WERI-Rb-1 (cell line): ENCODE measurements at regions not wholly inside any gene's neighbourhood (a gene's known extent, or its start where the extent isn't known, plus 50 kb on each side); places are given as distances from the start of the nearest gene placed in this dataset.

ENCODE experiments used
- DNase-seq: peaks from one replicate; pipeline ENCODE4 v3.0.0-alpha.2; 2020
- H3K27ac ChIP-seq: fragments of 250-450 bp; sonication (Bioruptor Pico); 2 replicates; pipeline ENCODE4 v1.5.1; 2020; ENCODE audit warnings: mild to moderate bottlenecking, moderate library complexity
- H3K27me3 ChIP-seq: fragments of 250-450 bp; sonication (Bioruptor Pico); 2 replicates; pipeline ENCODE4 v1.5.1; 2021; ENCODE audit warnings: mild to moderate bottlenecking, low read depth, moderate library complexity; ENCODE audit not compliant: insufficient read depth, severe bottlenecking
- H3K36me3 ChIP-seq: fragments of 250-450 bp; sonication (Bioruptor Pico); 2 replicates; pipeline ENCODE4 v1.5.1; 2020; ENCODE audit warnings: mild to moderate bottlenecking, moderate library complexity
- H3K4me3 ChIP-seq: 2 replicates; pipeline ENCODE4 v1.5.1; 2011; ENCODE audit warnings: low read depth, mild to moderate bottlenecking, control low read depth, low read length
- H3K9me3 ChIP-seq: fragments of 250-450 bp; sonication (Bioruptor Pico); 2 replicates; pipeline ENCODE4 v1.5.1; 2021; ENCODE audit warnings: mild to moderate bottlenecking, moderate library complexity; ENCODE audit not compliant: severe bottlenecking
- TF ChIP-seq, protein P1 (sequence below): IDR thresholded peaks from 2 replicates; pipeline ENCODE4 v1.5.1; 2011; ENCODE audit warnings: low read depth, mild to moderate bottlenecking, control low read depth, inconsistent platforms, low read length

DNA sequence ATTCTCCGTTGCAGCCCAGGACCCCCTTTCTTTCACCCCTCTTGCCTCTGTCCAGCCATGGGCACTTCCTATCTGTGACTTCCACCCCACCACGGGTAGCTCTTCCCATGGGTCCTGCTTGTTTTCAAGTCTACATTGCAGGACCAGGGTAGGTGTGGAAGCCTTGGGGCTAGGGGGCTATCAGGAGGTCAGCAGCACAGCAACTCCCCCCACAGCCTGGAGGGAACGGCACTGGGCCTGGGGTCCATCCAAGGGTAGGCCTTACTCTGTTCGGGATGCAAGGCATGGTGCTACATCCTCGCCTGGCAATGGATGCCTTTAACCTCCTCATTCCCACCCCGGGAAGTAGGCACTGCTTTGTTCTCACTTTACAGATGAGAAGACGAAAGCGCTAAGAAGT is 109.3 kb downstream of the IRX5 start:
- Histone ChIP-seq H3K4me3 (no peak overlapping the region), H3K27ac (no peak overlapping the region), H3K36me3 (no peaks in the 10 kb centered on the region), H3K9me3 (no peaks in the 10 kb centered on the region), H3K27me3 (no peaks in the 10 kb centered on the region)
- TF ChIP-seq, protein P1, sequence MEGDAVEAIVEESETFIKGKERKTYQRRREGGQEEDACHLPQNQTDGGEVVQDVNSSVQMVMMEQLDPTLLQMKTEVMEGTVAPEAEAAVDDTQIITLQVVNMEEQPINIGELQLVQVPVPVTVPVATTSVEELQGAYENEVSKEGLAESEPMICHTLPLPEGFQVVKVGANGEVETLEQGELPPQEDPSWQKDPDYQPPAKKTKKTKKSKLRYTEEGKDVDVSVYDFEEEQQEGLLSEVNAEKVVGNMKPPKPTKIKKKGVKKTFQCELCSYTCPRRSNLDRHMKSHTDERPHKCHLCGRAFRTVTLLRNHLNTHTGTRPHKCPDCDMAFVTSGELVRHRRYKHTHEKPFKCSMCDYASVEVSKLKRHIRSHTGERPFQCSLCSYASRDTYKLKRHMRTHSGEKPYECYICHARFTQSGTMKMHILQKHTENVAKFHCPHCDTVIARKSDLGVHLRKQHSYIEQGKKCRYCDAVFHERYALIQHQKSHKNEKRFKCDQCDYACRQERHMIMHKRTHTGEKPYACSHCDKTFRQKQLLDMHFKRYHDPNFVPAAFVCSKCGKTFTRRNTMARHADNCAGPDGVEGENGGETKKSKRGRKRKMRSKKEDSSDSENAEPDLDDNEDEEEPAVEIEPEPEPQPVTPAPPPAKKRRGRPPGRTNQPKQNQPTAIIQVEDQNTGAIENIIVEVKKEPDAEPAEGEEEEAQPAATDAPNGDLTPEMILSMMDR = no peak
- no peak for DNase-seq

DNA sequence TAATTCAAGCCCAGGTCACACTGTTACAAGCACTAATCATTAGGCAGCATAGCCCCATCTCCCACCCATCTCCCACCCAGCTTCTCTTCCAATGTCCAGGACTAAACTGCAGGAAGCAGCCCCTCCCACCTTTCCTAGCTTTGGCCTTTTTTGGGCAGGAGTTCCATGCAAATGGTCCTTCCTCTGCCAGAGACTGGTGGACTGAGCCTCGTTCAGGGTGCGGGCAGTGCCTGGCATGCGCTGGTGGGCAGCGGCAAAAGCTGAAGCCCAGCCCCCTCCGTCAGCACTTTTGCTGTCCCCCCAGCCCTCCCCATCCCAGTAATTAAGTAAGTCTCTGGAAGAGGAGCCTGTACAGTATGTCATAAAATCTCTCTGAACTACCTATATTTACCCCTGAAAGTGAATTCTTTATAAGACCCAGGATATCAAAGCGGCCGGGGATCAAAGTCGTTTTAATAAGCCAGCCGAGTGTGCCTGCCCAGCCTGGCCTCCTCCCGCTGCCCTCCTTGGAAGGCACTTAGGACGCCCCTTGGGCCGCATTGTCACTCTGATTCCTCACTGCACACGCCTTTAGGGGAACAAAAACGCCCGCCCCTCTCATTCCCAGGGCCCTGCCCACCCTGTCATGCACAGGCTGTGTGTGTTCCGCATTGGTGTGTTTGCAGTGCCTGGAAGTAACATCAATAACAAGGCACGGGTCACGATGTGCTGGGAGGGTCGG is 109.9 kb downstream of the IRX5 start:
- H3K9me3 ChIP-seq = no peaks in the 10 kb centered on the region
- TF ChIP-seq, protein P1 = no peak
- DNase-seq = no peak
- H3K27ac ChIP-seq = no peak overlapping the region
- H3K36me3 ChIP-seq = no peaks in the 10 kb centered on the region
- H3K27me3 ChIP-seq = no peaks in the 10 kb centered on the region
- H3K4me3 ChIP-seq = no peak overlapping the region

DNA sequence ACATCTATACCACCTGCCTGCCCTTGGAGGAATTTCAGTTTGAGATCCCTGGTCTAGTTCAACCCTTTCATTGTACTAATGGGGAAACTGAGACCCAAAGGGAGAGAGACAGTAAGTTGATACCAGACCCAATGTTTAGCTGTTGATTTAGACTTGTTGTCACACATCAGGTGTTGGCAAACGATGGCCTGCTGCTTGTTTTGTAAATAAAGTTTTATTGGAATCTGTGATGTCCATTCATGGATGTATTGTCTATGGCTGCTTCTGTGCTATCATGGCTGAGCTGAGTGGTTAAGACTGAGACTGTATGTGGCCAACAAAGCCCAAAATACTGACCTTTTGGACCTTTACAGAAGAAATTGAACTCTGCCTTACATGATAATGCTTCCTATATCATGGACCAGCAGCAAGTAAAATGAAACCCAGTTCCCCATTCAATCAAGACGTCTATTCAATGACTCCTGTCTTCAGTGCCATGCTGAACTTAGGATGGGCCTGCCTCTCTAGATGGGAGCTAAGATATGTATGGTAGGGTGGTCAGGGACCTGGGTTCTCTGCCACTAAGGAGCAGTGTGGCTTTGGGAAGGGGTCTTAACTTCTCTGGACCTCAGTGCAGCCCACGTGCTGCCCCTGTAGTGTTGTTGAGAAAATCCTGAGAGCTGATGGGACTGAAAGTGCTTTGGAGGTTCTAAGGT is 111.0 kb downstream of the IRX5 start:
- DNase-seq = no peak
- Histone ChIP-seq H3K27me3 (no peaks in the 10 kb centered on the region), H3K4me3 (no peak overlapping the region), H3K36me3 (no peaks in the 10 kb centered on the region), H3K27ac (no peak overlapping the region), H3K9me3 (no peaks in the 10 kb centered on the region)
- TF ChIP-seq, protein P1 = no peak

DNA sequence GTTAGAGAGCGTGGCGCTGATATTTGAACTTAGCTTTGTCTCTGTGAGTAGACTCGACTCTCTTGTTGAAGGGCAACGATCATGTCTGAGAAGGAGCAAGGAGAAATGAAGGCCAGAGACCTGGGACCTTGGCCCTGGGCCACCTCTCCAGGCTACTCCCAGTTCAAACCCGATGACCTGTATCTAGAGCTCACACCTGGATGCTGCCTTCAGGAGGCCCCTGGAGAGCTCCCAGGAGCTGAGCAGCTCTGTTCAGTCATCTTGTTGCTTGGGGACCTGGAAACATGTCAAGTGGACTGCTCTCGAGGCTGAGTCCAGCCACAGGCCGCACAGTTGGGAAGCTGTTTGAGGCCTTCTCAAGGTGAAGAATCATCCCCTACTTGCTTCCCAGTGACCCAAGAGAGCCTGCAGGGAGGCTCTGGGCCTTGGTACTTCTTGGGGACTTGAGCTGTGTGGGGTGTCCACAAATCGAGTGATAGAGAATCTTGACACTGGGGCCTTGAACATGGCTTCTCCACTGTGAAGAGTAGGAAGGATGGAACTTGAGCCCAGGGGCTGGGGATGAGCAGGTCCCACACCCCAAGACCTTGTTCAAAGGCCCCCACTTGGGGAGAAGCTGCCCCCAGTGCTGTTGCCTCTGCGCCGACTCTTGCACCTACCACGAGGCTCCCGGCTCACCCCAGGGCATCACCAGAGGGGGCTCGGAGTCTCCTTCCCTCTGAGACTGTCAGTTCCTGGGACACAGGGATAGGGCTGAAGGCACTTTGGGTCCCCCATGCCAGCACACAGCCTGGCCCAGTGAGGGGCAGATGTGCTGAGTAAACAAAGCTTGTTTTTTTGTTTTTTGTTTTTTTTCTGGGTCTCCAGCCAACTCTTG is 112.1 kb downstream of the IRX5 start:
- DNase-seq = no peak
- no peak overlapping the region for H3K27ac ChIP-seq
- TF ChIP-seq, protein P1 = no peak
- no peaks in the 10 kb centered on the region for H3K9me3 ChIP-seq
- H3K4me3 ChIP-seq = no peak overlapping the region
- H3K36me3 ChIP-seq = no peaks in the 10 kb centered on the region
- H3K27me3 ChIP-seq = no peaks in the 10 kb centered on the region

DNA sequence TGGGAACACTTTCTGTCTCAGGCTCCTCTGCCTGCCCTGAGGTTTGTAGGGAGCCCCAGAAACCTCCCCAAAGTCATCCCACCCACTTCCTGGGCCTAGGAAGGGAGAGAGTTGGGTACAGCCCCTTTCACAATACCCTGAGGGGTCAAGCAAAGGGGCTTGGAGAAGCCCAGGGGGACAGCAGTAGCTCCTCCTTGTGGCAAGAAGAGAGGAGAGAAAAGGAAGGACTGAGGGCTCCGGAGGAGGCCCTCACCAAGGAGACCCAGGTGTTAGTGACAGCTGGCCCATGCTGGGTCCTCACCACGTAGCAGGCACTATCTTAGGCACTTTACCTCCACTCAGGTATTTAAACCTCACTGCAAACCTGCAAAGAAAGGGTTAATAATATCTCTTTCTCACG is 112.8 kb downstream of the IRX5 start:
- no peaks in the 10 kb centered on the region for H3K27me3 ChIP-seq
- DNase-seq = no peak
- TF ChIP-seq, protein P1 = 0 out of 2 replicates have a peak, but pooled peaks have one; percentile 15
- no peak overlapping the region for H3K4me3 ChIP-seq
- H3K9me3 ChIP-seq = no peaks in the 10 kb centered on the region
- H3K36me3 ChIP-seq = no peaks in the 10 kb centered on the region
- H3K27ac ChIP-seq = no peak overlapping the region
